Activated CD4-positive, alpha-beta T cell treated with anti-CD3 and anti-CD28 coated beads for 36 hours (primary cell): ENCODE measurements at regions not wholly inside any gene's neighbourhood (a gene's known extent, or its start where the extent isn't known, plus 50 kb on each side); places are given as distances from the start of the nearest gene placed in this dataset.
"Not testable (repeated sequence)": the region's sequence is repeated elsewhere in the genome, so short reads cannot be mapped to it uniquely, and the experiment has no call there.

Experiments
- ATAC-seq: fragments of 200-7000 bp; cut with Tn5 transposase; one replicate; pipeline ENCODE4 v1.10.0; 2021; ENCODE audit warnings: mild to moderate bottlenecking, moderate library complexity
- CTCF ChIA-PET: fragments of 350-600 bp; sonication (Branson Sonifier 250); formaldehyde crosslinking; loops from one replicate; lab custom pipeline; 2021; ENCODE audit warnings: antibody characterized with exemption; lab: Charles Lee
- POLR2A ChIA-PET: fragments of 350-600 bp; sonication (Branson Sonifier 250); formaldehyde crosslinking; loops from one replicate; lab custom pipeline; 2021; ENCODE audit warnings: antibody characterized with exemption, inconsistent platforms; lab: Charles Lee
- DNase-seq: peaks from one replicate; pipeline ENCODE4 v3.0.0-alpha.2; 2020
- H3K27ac Mint-ChIP-seq: one replicate; pipeline ENCODE4 v1.8.0; 2021; ENCODE audit warnings: mixed read lengths
- H3K27me3 Mint-ChIP-seq: one replicate; pipeline ENCODE4 v1.8.0; 2021; ENCODE audit warnings: mixed read lengths
- H3K36me3 Mint-ChIP-seq: one replicate; pipeline ENCODE4 v1.8.0; 2021; ENCODE audit warnings: low read depth, mixed read lengths
- H3K4me1 Mint-ChIP-seq: one replicate; pipeline ENCODE4 v1.8.0; 2021; ENCODE audit warnings: mixed read lengths
- H3K4me3 Mint-ChIP-seq: one replicate; pipeline ENCODE4 v1.8.0; 2021; ENCODE audit warnings: mild to moderate bottlenecking, moderate library complexity, mixed read lengths
- H3K9me3 Mint-ChIP-seq: one replicate; pipeline ENCODE4 v1.8.0; 2021; ENCODE audit warnings: low read depth, mixed read lengths
- intact Hi-C, 2 experiments: fragments of 100-400 bp; cut with DNase I in 1 of 2; cut with micrococcal nuclease in 1 of 2; formaldehyde crosslinking; loops; one replicate each; pipeline versions ENCODE4 v1.14.2 to v1.15.1; 2022 to 2024; cut with DNase I, micrococcal nuclease

- DNase-seq (no peak), ATAC-seq (no peak)
- ChIA-PET CTCF (no interaction called here), POLR2A (no interaction called here)
- Mint-ChIP-seq H3K4me3 (no peak overlapping the region), H3K9me3 (no peaks in the 10 kb centered on the region), H3K27ac (no peak overlapping the region), H3K36me3 (no peaks in the 10 kb centered on the region), H3K4me1 (no peaks in the 10 kb centered on the region), H3K27me3 (peaks cover 5% of the 10 kb centered on the region)
- intact Hi-C loops: no loop called here
Observed at GRCh38 chr13:110001670-110002275, 215.4 kb upstream of the IRS2 start.

- Mint-ChIP-seq H3K27me3 (peaks cover 5% of the 10 kb centered on the region), H3K27ac (no peak overlapping the region), H3K36me3 (no peaks in the 10 kb centered on the region), H3K4me1 (no peaks in the 10 kb centered on the region), H3K4me3 (no peak overlapping the region), H3K9me3 (no peaks in the 10 kb centered on the region)
- DNase-seq (no peak), ATAC-seq (no peak)
- intact Hi-C loops: no loop called here
- POLR2A ChIA-PET: no interaction called here
- CTCF ChIA-PET: no interaction called here
Observed at GRCh38 chr13:110000534-110001345, 214.4 kb upstream of the IRS2 start.

DNA sequence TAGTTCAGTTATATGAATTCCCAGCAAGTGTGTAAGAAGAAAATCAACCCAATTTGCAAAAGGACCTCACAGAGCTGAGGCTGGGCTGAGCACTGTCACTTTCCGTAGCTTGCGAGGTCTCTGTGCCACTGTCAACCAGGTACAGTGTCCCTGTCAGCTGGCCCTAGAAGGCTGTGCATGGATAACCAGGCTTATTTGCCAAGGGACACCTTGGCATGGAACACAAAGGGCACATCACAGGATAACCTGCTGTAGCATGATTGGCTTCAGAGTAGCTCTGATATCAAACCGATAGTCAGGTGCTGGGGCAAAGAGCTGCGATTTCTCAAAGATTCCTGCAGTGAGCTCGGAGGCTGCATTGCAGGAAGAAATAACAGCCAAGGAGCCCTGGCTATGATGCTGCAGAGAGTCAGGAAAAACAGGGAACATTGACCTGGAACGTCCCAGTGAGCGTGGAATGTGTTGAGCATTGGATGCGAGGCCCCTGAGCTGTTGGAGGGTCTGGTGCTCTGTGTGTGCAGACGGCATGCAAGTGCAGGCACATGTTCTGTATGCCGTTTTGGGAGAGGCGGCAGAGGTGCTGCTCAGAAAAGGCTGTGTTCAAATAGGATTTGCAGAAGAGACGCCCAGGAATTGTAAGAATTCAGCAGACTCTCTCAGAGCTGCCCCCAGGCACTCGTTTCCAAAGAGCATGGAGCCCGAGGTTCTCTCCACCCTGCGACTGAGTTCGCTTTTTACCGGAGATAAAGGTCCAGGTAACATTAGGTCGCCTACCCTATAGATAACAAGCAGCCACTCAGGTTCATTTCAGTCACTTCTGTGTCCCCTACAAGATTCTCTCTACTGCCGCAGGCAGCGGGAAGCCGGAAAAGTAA is 213.5 kb upstream of the IRS2 start:
- H3K27me3 Mint-ChIP-seq: peaks cover 5% of the 10 kb centered on the region
- no peak overlapping the region for H3K4me3 Mint-ChIP-seq
- H3K9me3 Mint-ChIP-seq: no peaks in the 10 kb centered on the region
- no peak for DNase-seq
- intact Hi-C loops: no loop called here
- CTCF ChIA-PET: no interaction called here
- no peak overlapping the region for H3K27ac Mint-ChIP-seq
- POLR2A ChIA-PET: no interaction called here
- no peak for ATAC-seq
- no peaks in the 10 kb centered on the region for H3K36me3 Mint-ChIP-seq
- H3K4me1 Mint-ChIP-seq: no peaks in the 10 kb centered on the region

GRCh38 chr13:109998684-109999533 is 212.5 kb upstream of the IRS2 start:
- Mint-ChIP-seq H3K4me3 (no peak overlapping the region), H3K4me1 (no peaks in the 10 kb centered on the region), H3K27me3 (peaks cover 5% of the 10 kb centered on the region), H3K9me3 (no peaks in the 10 kb centered on the region), H3K36me3 (no peaks in the 10 kb centered on the region), H3K27ac (no peak overlapping the region)
- POLR2A ChIA-PET: no interaction called here
- CTCF ChIA-PET: no interaction called here
- ATAC-seq (no peak), DNase-seq (no peak)
- intact Hi-C loops: no loop called here

DNA sequence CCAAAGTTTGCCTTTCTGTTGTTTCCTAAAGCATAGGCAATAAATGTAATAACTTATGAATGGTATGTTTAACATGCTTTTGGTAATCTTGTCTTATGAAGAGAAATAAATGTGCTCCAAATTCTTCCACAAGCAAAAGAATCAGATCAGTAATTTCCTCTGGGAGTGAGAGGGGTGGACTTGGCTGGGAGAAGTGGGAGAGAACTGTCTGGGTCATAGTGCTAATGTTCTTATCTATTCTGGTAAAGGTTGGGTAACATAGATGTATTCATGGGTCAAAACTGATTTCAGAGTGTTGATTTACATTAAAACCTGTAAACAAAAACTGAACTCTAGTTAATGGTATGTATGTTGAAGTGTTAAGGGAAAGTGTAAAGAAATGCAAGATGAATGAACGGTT is 211.7 kb upstream of the IRS2 start:
- DNase-seq (no peak), ATAC-seq (no peak)
- no peaks in the 10 kb centered on the region for H3K4me1 Mint-ChIP-seq
- CTCF ChIA-PET: no interaction called here
- intact Hi-C loops: no loop called here
- peaks cover 5% of the 10 kb centered on the region for H3K27me3 Mint-ChIP-seq
- no peaks in the 10 kb centered on the region for H3K36me3 Mint-ChIP-seq
- H3K9me3 Mint-ChIP-seq: no peaks in the 10 kb centered on the region
- no peak overlapping the region for H3K4me3 Mint-ChIP-seq
- POLR2A ChIA-PET: no interaction called here
- H3K27ac Mint-ChIP-seq: no peak overlapping the region

- H3K4me3 Mint-ChIP-seq, H3K27me3 Mint-ChIP-seq, CTCF ChIA-PET, POLR2A ChIA-PET, DNase-seq, H3K27ac Mint-ChIP-seq, H3K36me3 Mint-ChIP-seq, H3K4me1 Mint-ChIP-seq, H3K9me3 Mint-ChIP-seq, intact Hi-C loops, ATAC-seq: not testable (repeated sequence)
Observed at GRCh38 chr13:109997056-109997595, 210.7 kb upstream of the IRS2 start.

- H3K4me3 Mint-ChIP-seq: no peak overlapping the region
- ChIA-PET CTCF (no interaction called here), POLR2A (no interaction called here)
- H3K27ac Mint-ChIP-seq: no peak overlapping the region
- no peak for ATAC-seq
- no peaks in the 10 kb centered on the region for H3K4me1 Mint-ChIP-seq
- H3K36me3 Mint-ChIP-seq: no peaks in the 10 kb centered on the region
- peaks cover 2% of the 10 kb centered on the region for H3K27me3 Mint-ChIP-seq
- no peaks in the 10 kb centered on the region for H3K9me3 Mint-ChIP-seq
- DNase-seq: no peak
- intact Hi-C loops: no loop called here
Observed at GRCh38 chr13:109996404-109996960, 210.1 kb upstream of the IRS2 start.

DNA sequence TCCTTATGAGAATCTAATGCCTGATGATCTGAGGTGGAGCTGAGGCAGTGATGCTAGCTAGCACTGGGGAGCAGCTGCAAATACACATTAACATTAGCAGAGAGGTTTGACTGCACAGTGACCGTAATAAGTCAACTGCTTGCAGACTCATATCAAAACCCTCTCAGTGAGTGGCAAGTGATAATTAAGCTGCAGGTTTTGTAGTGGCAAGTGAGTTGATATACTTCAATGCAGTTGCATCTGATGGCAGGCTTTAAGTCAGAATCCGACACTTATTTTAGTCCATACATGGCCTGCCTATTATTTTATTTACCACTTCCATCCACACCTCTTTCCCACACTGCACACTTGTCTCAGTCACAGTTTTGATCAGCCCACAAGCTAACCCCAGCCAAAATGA is 209.2 kb upstream of the IRS2 start:
- no peak overlapping the region for H3K27ac Mint-ChIP-seq
- CTCF ChIA-PET: no interaction called here
- H3K4me1 Mint-ChIP-seq: no peaks in the 10 kb centered on the region
- ATAC-seq (no peak), DNase-seq (no peak)
- H3K36me3 Mint-ChIP-seq: no peaks in the 10 kb centered on the region
- H3K4me3 Mint-ChIP-seq: no peak overlapping the region
- no peaks in the 10 kb centered on the region for H3K9me3 Mint-ChIP-seq
- POLR2A ChIA-PET: no interaction called here
- intact Hi-C loops: no loop called here
- H3K27me3 Mint-ChIP-seq: peaks cover 2% of the 10 kb centered on the region

DNA sequence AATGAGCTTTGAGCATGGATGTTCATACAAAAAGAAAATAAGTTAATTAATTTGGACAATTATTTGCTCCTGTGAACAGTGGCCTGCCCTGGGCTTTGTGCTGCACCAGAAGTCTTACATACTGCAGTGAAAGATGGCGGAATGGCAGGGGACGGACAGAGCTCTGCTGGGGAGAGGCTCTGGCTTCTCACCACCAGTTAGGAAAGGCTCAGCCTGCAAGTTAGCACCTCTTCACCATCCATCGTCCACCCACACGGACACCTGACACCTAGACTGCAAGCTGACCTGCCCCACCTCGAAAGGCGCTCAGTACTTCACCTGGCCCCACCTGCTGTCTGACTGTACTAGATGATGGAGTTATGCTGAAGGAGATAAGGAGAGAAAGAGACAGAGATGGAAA is 203.9 kb upstream of the IRS2 start:
- ChIA-PET CTCF (no interaction called here), POLR2A (no interaction called here)
- intact Hi-C loops: no loop called here
- Mint-ChIP-seq H3K36me3 (no peaks in the 10 kb centered on the region), H3K27me3 (peaks cover 3% of the 10 kb centered on the region), H3K4me3 (no peak overlapping the region), H3K9me3 (no peaks in the 10 kb centered on the region), H3K4me1 (no peaks in the 10 kb centered on the region), H3K27ac (no peak overlapping the region)
- DNase-seq: no peak
- ATAC-seq: no peak

GRCh38 chr13:109989686-109990085 is 203.3 kb upstream of the IRS2 start:
- CTCF ChIA-PET: no interaction called here

GRCh38 chr13:109989155-109989554 is 202.8 kb upstream of the IRS2 start:
- POLR2A ChIA-PET: interaction anchor here (0.6 kb wide), 1 partner anchor 53 kb away, joined by 7 read pairs; no protein-coding TSS in a partner anchor
- Mint-ChIP-seq H3K27ac (no peak overlapping the region), H3K9me3 (no peaks in the 10 kb centered on the region), H3K4me3 (no peak overlapping the region), H3K36me3 (no peaks in the 10 kb centered on the region), H3K27me3 (peaks cover 3% of the 10 kb centered on the region), H3K4me1 (no peaks in the 10 kb centered on the region)
- intact Hi-C loops: no loop called here
- DNase-seq (no peak), ATAC-seq (no peak)
- CTCF ChIA-PET: no interaction called here

More at GRCh38 chr13:109989686-109990085, 203.3 kb upstream of the IRS2 start:
- intact Hi-C loops: no loop called here
- ATAC-seq (no peak), DNase-seq (no peak)
- no peaks in the 10 kb centered on the region for H3K36me3 Mint-ChIP-seq
- H3K4me3 Mint-ChIP-seq: no peak overlapping the region
- H3K27ac Mint-ChIP-seq: no peak overlapping the region
- peaks cover 3% of the 10 kb centered on the region for H3K27me3 Mint-ChIP-seq
- no peaks in the 10 kb centered on the region for H3K9me3 Mint-ChIP-seq
- POLR2A ChIA-PET: no interaction called here
- no peaks in the 10 kb centered on the region for H3K4me1 Mint-ChIP-seq
